Hepatocyte (in vitro differentiated cells): ENCODE measurements at regions not wholly inside any gene's neighbourhood (a gene's known extent, or its start where the extent isn't known, plus 50 kb on each side); places are given as distances from the start of the nearest gene placed in this dataset.

Source experiments
- CTCF ChIP-seq: fragments of 200-600 bp; sonication (generic); IDR thresholded peaks from 2 replicates; pipeline ENCODE4 v1.5.1; 2016; ENCODE audit warnings: antibody characterized with exemption, mild to moderate bottlenecking; ENCODE audit not compliant: poor library complexity
- EZH2 ChIP-seq: fragments of 200-600 bp; sonication (generic); IDR thresholded peaks from 2 replicates; pipeline ENCODE4 v1.6.1; 2016; ENCODE audit warnings: antibody characterized with exemption, mild to moderate bottlenecking, borderline replicate concordance

GRCh38 chr1:56168176-56168575 is 411.2 kb downstream of the PLPP3 start:
- no peak for TF ChIP-seq CTCF
- no peak for TF ChIP-seq EZH2
